A549 (cell line): ENCODE measurements at regions not wholly inside any gene's neighbourhood (a gene's known extent, or its start where the extent isn't known, plus 50 kb on each side); places are given as distances from the start of the nearest gene placed in this dataset.

ENCODE experiments used
- ATAC-seq, 2 experiments: fragments of 200-7000 bp in 1 of 2; fragments of >200 bp in 1 of 2; cut with Nextera tagmentation in 1 of 2; cut with Tn5 transposase in 1 of 2; 3 replicates each; pipeline versions ENCODE4 v1.8.0 to v1.9.1; 2018 to 2020; ENCODE audit warnings: mild to moderate bottlenecking in 1 of 2, moderate library complexity in 1 of 2
- CTCF ChIA-PET: fragments of 300-600 bp; sonication (Branson Sonifier 250); formaldehyde crosslinking; extraction: SDS; loops from one replicate; lab custom pipeline; 2021; ENCODE audit warnings: antibody characterized with exemption, inconsistent platforms; lab: Yijun Ruan, JAX
- POLR2A ChIA-PET: fragments of 350-600 bp; formaldehyde crosslinking; extraction: SDS; loops from one replicate; lab custom pipeline; 2021; ENCODE audit warnings: antibody characterized with exemption, inconsistent platforms; lab: Yijun Ruan, JAX
- DNase-seq, 2 experiments: peaks; one replicate each; pipeline versions ENCODE4 v3.0.0 to v3.0.0-alpha.2; 2011 to 2016; ENCODE audit warnings: low read depth in 1 of 2, low spot score in 1 of 2
- FAIRE-seq: peaks from 2 replicates; lab custom pipeline; 2011; peaks lifted over from hg19 to GRCh38; lab: Jason Lieb, UNC
- H3K27ac ChIP-seq, 2 experiments: fragments of >200 bp; sonication (Bioruptor Twin); formaldehyde crosslinking; 3 replicates each; pipeline ENCODE4 v1.5.1; 2016 to 2017
- H3K4me1 ChIP-seq: fragments of >200 bp; sonication (Bioruptor Twin); formaldehyde crosslinking; 3 replicates; pipeline ENCODE4 v1.6.1; 2016
- H3K4me2 ChIP-seq: fragments of >200 bp; sonication (Bioruptor Twin); formaldehyde crosslinking; 3 replicates; pipeline ENCODE4 v1.6.1; 2016
- H3K4me3 ChIP-seq: fragments of >200 bp; sonication (Bioruptor Twin); formaldehyde crosslinking; 3 replicates; pipeline ENCODE4 v1.5.1; 2016
- H3K9me3 ChIP-seq: fragments of >200 bp; sonication (Bioruptor Twin); formaldehyde crosslinking; 3 replicates; pipeline ENCODE4 v1.6.1; 2016
- CBX2 ChIP-seq: fragments of 200-600 bp; sonication (generic); IDR thresholded peaks from 2 replicates; pipeline ENCODE4 v1.6.1; 2016; ENCODE audit warnings: low read depth, mild to moderate bottlenecking, borderline replicate concordance
- CBX8 ChIP-seq: fragments of 200-600 bp; sonication (generic); IDR thresholded peaks from 2 replicates; pipeline ENCODE4 v1.6.1; 2016
- CTCF ChIP-seq: fragments of >200 bp; sonication (Bioruptor Twin); formaldehyde crosslinking; IDR thresholded peaks from 3 replicates; pipeline ENCODE4 v1.5.1; 2016
- E2F6 ChIP-seq: IDR thresholded peaks from 2 replicates; pipeline ENCODE4 v1.6.1; 2012; ENCODE audit warnings: low read depth, borderline replicate concordance
- ELK1 ChIP-seq: fragments of 150-350 bp; IDR thresholded peaks from 2 replicates; pipeline ENCODE4 v1.6.1; 2014; ENCODE audit warnings: low read depth, mild to moderate bottlenecking, low read length
- EP300 ChIP-seq, 2 experiments: fragments of >200 bp; sonication (Bioruptor Twin); formaldehyde crosslinking; IDR thresholded peaks; 2 replicates in 1 of 2; 3 replicates in 1 of 2; pipeline ENCODE4 v1.6.1; 2016 to 2017
- FOSL2 ChIP-seq, 2 experiments: fragments of 450-650 bp in 1 of 2; fragments of >200 bp in 1 of 2; sonication (Bioruptor Twin) in 1 of 2; formaldehyde crosslinking; IDR thresholded peaks; 2 replicates each; pipeline versions ENCODE4 v1.5.0 to v1.6.1; 2016 to 2020; ENCODE audit warnings: mild to moderate bottlenecking in 1 of 2, moderate library complexity in 1 of 2
- GATA3 ChIP-seq: IDR thresholded peaks from 2 replicates; pipeline ENCODE4 v1.6.1; 2012; ENCODE audit warnings: borderline replicate concordance
- HOXB5 ChIP-seq: fragments of 250-450 bp; sonication (Bioruptor Pico); IDR thresholded peaks from 2 replicates; pipeline ENCODE4 v1.5.0; 2020; ENCODE audit warnings: mild to moderate bottlenecking, moderate library complexity
- JUN ChIP-seq, 2 experiments: fragments of >200 bp; sonication (Bioruptor Twin); formaldehyde crosslinking; IDR thresholded peaks; 2 replicates in 1 of 2; 3 replicates in 1 of 2; pipeline ENCODE4 v1.6.1; 2016 to 2017
- JUNB ChIP-seq: fragments of >200 bp; sonication (Bioruptor Twin); formaldehyde crosslinking; IDR thresholded peaks from 2 replicates; pipeline ENCODE4 v1.6.1; 2016
- MAX ChIP-seq: IDR thresholded peaks from 2 replicates; pipeline ENCODE4 v1.6.1; 2012
- MAZ ChIP-seq: fragments of 150-350 bp; IDR thresholded peaks from 2 replicates; pipeline ENCODE4 v1.6.1; 2014; ENCODE audit warnings: antibody characterized with exemption, low read depth, low read length, borderline replicate concordance
- NFE2L2 ChIP-seq: fragments of 150-350 bp; conservative IDR thresholded peaks from 2 replicates; pipeline ENCODE4 v1.6.1; 2014; ENCODE audit warnings: low read length
- NR3C1 ChIP-seq: fragments of >200 bp; sonication (Bioruptor Twin); formaldehyde crosslinking; IDR thresholded peaks from 3 replicates; pipeline ENCODE4 v1.6.1; 2017
- PHF8 ChIP-seq: fragments of 200-600 bp; sonication (generic); IDR thresholded peaks from 2 replicates; pipeline ENCODE4 v1.6.1; 2016; ENCODE audit warnings: low read depth, mild to moderate bottlenecking, antibody characterized with exemption, moderate library complexity, borderline replicate concordance
- RARB ChIP-seq: fragments of 250-450 bp; sonication (Bioruptor Pico); IDR thresholded peaks from 2 replicates; pipeline ENCODE4 v1.8.0; 2021; ENCODE audit warnings: mild to moderate bottlenecking, moderate library complexity
- RFX5 ChIP-seq: fragments of 450-650 bp; IDR thresholded peaks from 2 replicates; pipeline ENCODE4 v1.7.1; 2014; ENCODE audit warnings: antibody characterized with exemption, mild to moderate bottlenecking, moderate library complexity
- WGBS: methylation state at CpG from one replicate; pipeline ENCODE4 v1.1.6; 2017; ENCODE audit errors: missing lambda C conversion rate; 5-methylcytosine and 5-hydroxymethylcytosine counted together

GRCh38 chr12:91793676-91794075 lies 352.0 kb downstream of the BTG1 start:
- WGBS: 68% methylated on average over 2 of the region's 2 CpGs
- FAIRE-seq (no peak), DNase-seq (no peak), ATAC-seq (no peak)
- Histone ChIP-seq H3K4me1 (no peaks in the 10 kb centered on the region), H3K27ac (no peak overlapping the region), H3K9me3 (no peaks in the 10 kb centered on the region), H3K4me3 (no peak overlapping the region), H3K4me2 (no peak overlapping the region)
- CTCF ChIA-PET: no interaction called here
- POLR2A ChIA-PET: no interaction called here
- TF ChIP-seq CBX8: no peak
- TF ChIP-seq PHF8: no peak
- no peak for TF ChIP-seq MAZ
- TF ChIP-seq EP300 (IDR thresholded peaks at IDR 0.05): no peak
- no peak for TF ChIP-seq GATA3
- TF ChIP-seq RFX5: no peak
- no peak for TF ChIP-seq E2F6
- no peak for TF ChIP-seq RARB (CRISPR knock-in tag)
- no peak for TF ChIP-seq CBX2
- no peak for TF ChIP-seq HOXB5 (CRISPR knock-in tag)
- no peak for TF ChIP-seq JUN (IDR thresholded peaks at IDR 0.05)

- no peaks in the 10 kb centered on the region for H3K4me1 ChIP-seq
- WGBS: 63% methylated on average over 1 of the region's 1 CpG
- ATAC-seq (no peak), DNase-seq (no peak), FAIRE-seq (no peak)
- no peak overlapping the region for H3K4me3 ChIP-seq
- H3K9me3 ChIP-seq: no peaks in the 10 kb centered on the region
- TF ChIP-seq CTCF (no peak), E2F6 (no peak), ELK1 (no peak), EP300 (IDR thresholded peaks at IDR 0.05) (no peak), HOXB5 (CRISPR knock-in tag) (no peak), MAX (no peak), JUNB (no peak), NFE2L2 (no peak)
- H3K27ac ChIP-seq: no peak overlapping the region
- ChIA-PET CTCF (no interaction called here), POLR2A (no interaction called here)
- H3K4me2 ChIP-seq: no peak overlapping the region
These were observed 353.0 kb downstream of the BTG1 start for GRCh38 chr12:91792597-91792996.

- FAIRE-seq: no peak
- 71% methylated on average over 2 of the region's 2 CpGs for WGBS
- no peak overlapping the region for H3K4me3 ChIP-seq
- H3K4me1 ChIP-seq: no peaks in the 10 kb centered on the region
- ChIA-PET POLR2A (no interaction called here), CTCF (interaction anchor here (0.7 kb wide), 1 partner anchor 114 kb away, joined by 4 read pairs; no protein-coding TSS in a partner anchor)
- no peak overlapping the region for H3K27ac ChIP-seq
- TF ChIP-seq NR3C1 (no peak), HOXB5 (CRISPR knock-in tag) (no peak), RFX5 (no peak), FOSL2 (IDR thresholded peaks at IDR 0.05) (no peak), FOSL2 (CRISPR knock-in tag; IDR thresholded peaks at IDR 0.05) (no peak)
- no peak for DNase-seq
- no peak overlapping the region for H3K4me2 ChIP-seq
- no peaks in the 10 kb centered on the region for H3K9me3 ChIP-seq
- ATAC-seq: no peak
These were observed 359.0 kb downstream of the BTG1 start for GRCh38 chr12:91786499-91787272.
